Posterior vena cava (tissue), 2 donors: ENCODE measurements at regions not wholly inside any gene's neighbourhood (a gene's known extent, or its start where the extent isn't known, plus 50 kb on each side); places are given as distances from the start of the nearest gene placed in this dataset.

ENCODE experiments used
- DNase-seq: peaks from one replicate; pipeline ENCODE4 v3.0.0-alpha.2; 2020; ENCODE audit warnings: low spot score
- intact Hi-C, 2 donors: fragments of 100-400 bp; cut with DNase I; formaldehyde crosslinking; loops; one replicate each; pipeline versions ENCODE4 v1.14.1 to v1.14.2; 2022 to 2023
- donor health status: DM: yes; HTN: yes; CAD: no.
- donor health status: DM: yes; HTN: yes; CAD: no.

DNA sequence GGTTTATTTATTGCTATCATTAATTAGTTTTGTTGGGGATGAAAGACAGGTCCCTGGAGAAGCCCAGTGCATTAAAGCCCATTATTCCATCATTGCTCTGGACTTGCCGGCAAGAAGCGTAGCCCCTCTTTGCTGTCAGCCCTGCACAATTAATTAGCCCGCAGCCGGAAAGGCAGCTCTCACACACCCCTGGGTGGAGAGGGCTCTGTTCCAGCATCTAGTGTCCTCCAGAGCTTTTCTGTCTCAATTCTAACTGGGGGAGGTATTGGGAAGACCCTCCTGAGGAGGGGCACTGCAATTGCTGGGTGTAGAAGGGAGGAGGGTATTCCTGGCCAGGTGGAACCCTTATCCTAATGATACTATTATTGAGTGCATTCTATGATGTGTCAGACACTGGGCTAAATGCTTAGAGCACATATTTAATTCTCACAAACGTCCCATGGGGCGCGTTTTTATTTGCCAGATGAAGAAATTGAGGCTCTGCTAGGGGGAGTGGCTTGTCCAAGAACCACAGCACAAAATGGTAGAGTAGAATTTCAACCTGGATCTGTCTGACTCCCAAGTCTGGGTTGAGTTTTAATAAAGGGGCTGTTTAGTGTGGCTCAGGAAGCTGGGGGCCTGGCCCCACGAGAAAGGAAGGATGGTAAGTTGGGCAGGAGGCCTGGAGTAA lies 148.1 kb upstream of the PCBD1 start:
- intact Hi-C loops, result no loop called here
- DNase-seq, result peak; percentile 32

DNA sequence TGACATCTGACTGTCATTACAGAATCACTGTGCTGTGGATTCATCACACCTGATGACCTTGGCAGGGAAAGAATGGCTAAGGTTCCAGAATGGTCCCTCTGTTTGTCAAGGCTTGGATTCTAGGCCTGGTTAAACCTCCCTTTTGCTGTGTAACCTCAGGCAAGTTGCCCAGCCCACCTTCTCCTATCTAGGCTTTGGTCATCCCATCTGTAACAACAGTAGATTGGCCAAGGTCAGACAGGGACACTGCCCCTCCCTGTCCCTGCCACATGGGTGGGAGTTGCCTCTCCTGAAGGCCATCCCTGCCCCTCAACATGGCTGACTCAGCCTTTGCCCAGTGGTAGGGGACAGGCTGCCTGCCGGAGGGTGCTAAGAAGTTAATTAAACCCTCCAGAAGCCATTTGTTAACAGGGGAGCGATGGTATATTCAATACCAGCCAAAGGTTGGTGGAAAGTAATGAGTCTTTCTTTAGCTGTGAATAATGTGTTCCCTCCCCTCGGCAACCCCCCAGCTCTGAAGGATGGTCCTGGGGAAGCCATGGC lies 149.8 kb upstream of the PCBD1 start:
- DNase-seq, result peak; percentile 60
- intact Hi-C loops, result no loop called here

DNA sequence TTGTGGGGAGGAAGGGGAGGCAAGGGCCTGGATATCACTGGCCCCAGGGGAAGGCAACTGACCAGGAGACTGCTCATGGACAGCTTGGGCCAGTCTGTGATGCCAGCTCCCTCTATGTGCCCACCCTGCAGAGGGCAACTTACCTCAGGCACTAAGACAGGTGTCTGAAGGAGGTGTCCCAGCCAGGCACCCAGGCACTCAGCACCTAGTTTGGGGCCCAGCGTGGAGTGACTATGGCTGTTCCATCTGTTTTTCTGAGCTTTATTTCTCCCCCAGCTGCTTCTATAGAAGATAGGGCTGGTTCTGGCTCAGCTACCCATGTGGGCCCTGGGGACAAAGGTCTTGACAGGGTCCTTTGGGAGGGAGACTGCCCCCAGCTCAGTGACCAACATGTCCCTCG lies 150.6 kb upstream of the PCBD1 start:
- peak; percentile 51 for DNase-seq
- intact Hi-C loops, result no loop called here

DNA sequence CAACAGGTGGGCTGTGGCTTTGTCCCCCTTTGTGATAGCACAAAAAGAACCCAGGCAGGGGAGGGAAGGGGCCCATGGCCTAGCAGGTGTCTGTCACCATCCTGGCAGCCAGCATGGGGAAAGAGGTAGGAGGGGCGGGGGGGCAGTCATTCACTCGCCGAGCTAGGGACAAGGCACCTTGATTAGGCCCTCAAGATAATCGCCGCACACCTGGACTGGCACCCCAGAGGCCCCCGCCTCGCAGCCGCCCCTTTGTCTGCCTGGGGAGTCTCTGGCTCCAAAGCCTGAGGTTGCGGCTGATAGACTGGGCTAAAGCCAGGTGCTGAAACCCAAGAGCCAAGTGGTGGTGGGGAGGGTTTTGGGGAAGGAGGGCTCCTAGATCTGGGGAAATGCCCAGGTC lies 151.2 kb upstream of the PCBD1 start:
- intact Hi-C loops, result no loop called here
- peak; percentile 61 for DNase-seq

DNA sequence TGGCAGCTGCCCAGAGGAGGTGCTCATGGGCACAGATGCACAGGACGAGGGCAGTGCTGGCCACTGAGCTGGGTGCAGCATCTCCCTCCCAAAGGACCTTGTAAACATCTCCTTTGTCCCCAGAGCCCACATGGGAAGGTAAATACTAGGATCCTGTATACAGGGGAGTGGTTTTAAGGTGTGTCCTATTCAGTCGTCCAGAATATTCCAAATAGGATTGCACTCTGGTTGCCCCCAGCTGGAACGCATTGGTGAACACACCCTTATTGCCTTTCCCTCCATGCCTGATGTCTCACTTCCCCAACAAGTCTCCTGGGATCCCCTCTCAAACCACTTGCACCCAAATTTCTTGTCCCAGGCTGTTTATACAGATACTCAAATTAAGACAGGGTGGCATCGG lies 152.0 kb upstream of the PCBD1 start:
- no peak for DNase-seq
- intact Hi-C loops, result no loop called here

DNA sequence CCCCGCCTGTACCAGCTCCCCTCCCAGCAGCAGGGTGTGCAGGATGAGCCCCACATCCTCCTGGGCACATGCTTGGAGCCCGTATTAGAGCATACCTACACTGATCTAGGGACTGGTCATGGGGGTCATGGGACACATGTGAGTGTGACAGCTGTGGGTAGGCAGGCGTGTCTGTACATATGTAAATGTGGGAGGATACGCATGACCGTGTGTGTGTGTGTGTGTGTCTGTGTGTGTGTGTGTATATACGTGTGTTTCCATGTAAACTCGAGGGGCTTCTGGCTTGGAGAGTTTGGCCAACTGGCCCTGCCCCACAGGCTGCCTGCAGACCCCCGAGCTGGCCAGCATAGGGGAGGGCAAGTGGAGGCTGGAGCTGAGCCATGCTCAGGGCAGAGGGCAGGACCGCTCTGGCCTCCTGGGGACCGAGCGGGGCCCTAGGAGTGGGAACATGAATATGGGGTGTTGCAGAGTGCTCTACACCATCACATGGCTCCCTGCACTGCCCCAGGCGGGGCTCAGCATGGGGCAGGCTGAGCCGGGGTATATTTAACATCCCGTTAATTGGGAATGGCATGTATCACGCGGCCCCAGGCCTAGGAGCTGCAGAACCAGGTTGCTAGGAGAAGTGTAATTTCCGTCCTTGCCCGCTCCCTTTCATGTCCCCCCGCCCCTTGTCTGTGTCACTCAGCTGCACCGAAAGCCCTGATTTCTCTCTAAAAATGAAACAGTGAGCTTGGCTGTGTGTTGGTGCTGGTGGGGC lies 152.7 kb upstream of the PCBD1 start:
- peak; percentile 53 for DNase-seq
- intact Hi-C loops, result no loop called here

DNA sequence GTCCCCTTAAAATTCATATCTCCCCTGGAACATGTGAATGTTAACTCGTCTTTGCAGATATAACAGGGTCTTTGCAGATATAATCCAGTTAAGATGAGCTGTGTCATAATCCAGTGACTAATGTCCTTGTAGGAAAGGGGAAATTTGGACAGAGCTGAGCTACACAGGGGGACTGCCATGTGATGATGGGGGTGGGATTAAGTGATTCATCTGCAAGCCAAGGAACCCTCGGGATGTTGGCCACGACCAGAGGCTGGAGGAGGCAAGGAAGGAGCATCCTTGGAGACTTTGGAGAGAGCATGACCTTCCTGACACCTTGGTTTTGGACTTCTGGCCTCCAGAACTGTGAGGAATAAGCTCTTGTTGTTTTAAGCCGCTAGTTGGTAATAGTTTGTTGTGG lies 153.9 kb upstream of the PCBD1 start:
- intact Hi-C loops, result no loop called here
- no peak for DNase-seq

DNA sequence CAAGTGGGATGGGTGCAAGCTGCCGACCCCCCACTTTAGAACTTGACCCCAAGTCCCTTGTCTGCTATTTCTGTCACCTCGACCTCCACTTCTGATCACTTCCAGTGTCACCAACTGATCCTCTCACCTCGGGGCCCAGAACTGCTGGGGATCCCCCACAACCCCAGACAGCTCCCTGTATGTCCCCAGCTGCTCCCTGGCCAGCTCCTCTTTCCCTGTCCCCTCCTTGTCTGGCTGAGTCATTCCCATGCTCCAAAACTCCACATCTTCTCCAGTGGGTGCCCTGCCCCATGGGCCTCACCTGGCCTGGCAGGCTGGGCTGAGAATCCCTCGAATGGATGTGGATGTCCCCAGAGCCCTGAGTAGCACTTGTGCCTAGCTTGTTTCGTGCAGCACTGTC lies 154.3 kb upstream of the PCBD1 start:
- DNase-seq, result peak; percentile 63
- intact Hi-C loops, result no loop called here

DNA sequence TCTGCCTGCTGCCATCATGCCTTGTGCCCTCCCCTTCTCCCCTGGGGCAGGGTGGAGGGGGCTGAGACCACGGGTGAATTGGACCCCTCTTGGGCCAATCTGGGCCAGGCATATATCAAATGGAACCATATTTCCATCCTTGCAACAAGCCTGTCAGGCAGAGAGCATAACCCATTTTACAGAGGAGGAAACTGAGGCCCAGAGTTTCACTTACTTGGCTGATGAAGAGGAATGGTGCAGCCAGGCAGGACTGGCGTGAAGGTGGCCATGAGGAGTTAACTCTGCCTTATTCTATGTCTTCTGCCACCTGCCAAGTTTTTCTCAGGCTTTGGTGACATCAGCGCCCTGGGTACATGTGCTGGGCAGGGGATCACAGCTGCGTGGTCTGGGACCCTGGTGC lies 155.5 kb upstream of the PCBD1 start:
- intact Hi-C loops, result no loop called here

DNA sequence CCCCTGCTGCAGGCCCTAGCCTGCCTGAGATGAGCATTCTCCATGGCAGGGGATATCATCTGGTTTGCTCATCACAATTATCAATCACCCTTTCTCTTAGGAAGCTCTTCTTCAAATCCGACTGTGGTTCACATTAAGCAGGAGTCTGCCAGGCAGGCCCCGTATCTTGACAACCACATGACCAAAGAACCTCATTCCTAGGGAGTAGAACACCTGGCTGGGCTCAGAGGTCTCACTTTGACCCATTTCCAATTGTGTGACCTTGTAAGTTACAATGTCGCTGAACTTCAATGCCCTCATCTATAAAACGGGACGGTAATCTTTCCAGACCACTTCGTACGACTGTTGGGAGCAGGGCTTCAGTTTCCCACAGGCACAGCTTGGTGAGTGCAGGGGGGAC lies 156.4 kb upstream of the PCBD1 start:
- DNase-seq, result peak; percentile 23

More for the DNA sequence above, 155.5 kb upstream of the PCBD1 start:
- DNase-seq, result peak; percentile 67

DNA sequence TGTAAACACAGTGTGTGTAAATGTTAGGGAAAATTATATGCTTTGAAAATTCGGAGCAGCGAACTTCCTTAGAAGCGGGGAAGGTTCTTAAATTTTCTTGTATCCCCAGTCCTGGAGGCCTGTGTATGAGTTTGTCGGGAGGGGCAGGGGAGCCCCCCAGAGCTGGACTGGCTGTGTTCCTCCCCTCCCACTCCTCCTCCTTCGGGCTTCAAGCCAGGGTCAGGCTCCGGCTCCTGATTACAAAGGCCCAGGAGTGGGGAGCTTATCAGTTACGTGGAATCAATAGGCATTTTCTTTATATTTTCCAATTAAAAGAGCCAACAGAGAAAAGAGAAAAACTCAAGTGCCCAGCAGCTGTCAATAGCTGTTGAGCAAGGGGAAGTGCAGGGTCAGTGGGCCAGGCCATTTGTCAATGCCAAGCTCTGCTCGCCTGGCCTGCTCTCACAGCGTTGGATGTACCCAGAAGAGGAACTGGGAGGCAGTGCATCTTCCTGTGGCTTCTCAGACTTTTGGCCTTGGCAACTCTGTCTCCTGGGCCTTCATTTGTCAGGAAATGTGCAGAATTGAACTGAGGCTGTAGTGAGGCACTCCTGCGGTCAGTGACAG lies 156.9 kb upstream of the PCBD1 start:
- intact Hi-C loops, result no loop called here
- peak; percentile 79 for DNase-seq

More for the DNA sequence above, 156.4 kb upstream of the PCBD1 start:
- intact Hi-C loops, result no loop called here

DNA sequence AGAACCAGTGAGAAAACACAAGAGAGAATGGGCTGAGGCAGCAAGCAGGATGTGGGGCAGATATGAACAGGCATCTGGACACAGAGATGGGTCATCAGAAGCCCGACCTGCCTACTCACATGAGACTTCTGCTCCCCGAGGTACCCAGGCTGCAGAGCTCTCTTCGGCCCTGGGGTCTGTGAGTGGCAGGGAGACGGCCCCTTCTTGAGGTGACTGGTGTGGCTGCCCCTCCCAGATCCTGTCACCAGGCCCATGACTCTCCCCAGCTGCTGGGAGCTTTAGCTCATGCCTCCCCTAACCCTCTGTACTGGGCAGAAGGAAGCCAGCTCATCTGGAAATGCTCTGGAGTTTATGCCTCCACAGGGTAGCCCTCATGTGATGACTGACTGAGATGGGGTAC lies 157.6 kb upstream of the PCBD1 start:
- intact Hi-C loops, result no loop called here
- DNase-seq, result peak; percentile 43

DNA sequence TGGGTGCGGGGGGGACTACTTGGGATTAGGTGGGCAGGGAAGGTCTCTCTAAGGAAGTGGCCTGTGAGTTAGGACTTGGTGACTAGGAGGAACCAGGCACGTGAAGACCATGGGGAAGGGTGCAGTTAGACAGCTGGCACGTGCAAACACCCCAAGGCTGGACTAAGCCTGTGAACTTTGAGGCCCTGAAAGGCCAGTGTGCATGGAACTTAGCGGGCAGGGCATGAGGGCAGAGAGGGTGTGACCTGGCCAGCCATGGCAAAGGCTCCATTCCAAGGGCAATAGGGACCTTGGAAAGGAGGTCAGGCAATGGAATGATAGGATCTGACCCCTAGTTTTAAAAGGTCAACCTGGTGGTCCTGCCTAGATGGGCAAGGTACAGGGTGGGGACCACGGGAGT lies 158.4 kb upstream of the PCBD1 start:
- intact Hi-C loops, result no loop called here
- DNase-seq, result peak; percentile 36

DNA sequence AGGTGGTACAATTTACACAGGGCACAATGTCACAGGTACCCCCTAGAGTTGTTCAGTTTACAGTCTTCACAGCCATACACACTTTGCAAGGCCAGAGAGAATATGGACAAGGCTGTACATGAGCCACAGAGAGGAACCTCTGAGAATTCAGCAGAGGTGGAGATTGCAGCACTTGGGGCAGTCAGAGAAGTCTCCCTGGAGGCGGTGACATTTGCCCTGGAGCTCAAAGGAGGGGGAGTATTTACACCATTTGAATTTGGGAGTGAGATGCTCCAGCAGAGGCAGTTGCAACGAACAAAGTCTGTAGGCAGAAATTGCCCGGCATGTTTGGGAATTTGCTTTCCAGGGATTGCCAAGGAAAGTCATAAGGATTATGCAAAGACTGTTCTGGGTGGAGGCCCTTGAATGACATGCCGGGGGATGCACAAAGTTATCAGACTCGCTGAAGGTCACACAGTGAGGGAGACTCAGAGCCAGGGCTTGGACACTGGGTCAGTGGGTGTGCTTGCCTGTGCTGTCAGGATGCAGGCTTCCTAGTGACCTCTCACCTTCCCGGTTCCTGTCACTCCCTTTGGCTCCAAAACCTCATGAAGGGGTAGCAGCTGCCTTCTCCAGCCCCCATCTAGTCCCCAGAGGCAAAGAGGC lies 160.7 kb upstream of the PCBD1 start:
- peak; percentile 62 for DNase-seq
- intact Hi-C loops, result loop anchor here in 1 of 2 donors (1.0 kb wide), 1 partner anchor 53 kb away; no protein-coding TSS in a partner anchor

DNA sequence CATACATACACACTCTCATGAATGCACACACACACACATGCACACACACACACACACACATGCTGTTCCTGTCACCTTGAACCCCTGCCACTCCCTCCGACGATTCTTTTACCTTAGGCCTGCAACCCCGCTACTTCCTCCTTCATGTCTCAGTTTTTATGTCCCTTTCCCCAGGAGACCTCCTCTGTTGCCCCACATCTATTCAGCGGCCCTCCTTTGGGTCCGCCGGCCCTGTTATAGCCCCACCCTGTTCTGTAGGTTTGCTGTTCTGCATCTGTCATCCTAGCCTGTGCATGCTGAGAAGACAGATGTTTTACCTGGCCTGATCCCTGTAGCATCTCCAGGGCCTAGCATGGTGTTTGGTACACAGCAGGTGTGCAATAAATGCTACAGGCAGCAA lies 161.6 kb upstream of the PCBD1 start:
- intact Hi-C loops, result loop anchor here in 1 of 2 donors (1.0 kb wide), 1 partner anchor 54 kb away; no protein-coding TSS in a partner anchor
- no peak for DNase-seq

DNA sequence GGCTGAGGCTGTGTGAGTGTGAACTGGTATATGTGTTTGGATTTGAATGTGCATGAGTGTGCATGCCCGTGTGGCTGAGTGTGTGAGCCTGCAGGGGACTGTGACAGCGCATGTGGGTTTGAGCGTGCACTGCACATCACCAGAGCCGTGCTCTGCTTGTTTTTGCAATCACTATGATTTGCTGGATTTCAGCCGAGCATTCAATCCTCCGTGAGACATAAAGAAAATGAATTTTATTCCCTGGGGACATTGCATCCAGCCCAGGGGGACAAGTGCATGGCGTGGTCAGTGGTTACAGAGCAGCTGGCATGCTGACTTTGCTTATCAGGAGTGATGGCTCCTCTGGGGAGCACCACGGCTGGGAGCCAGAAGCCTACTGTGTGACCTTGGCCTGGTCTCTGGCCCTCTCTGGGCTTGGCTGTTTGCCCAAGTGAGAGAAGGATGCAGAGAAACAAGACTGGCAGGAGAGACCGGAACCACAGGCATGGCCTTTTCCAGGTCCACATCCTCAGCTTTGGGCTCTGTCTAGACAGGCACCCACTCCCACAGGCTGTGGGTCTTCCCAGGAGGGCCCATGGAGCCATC lies 160.2 kb upstream of the UNC5B start:
- intact Hi-C loops, result no loop called here
- DNase-seq, result no peak

DNA sequence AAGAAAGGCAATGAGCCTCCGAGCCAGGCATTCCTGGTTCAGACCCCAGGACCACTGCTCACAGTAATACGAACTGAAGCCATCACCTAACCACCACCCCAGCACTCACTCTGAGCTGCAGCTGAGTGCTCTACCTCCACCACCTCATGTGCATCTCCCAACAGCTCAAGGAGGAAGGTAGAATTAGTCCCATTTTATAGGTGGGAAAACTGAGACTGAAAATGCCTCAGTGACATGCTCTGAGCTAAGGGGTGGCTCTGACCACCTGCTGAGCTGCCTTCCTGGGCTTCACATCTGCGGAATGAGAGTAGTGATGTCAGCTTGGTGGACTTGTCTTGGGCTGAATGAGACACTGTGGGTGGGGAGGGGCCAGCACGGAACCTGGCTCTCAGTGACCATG lies 159.7 kb upstream of the UNC5B start:
- intact Hi-C loops, result no loop called here
- no peak for DNase-seq

DNA sequence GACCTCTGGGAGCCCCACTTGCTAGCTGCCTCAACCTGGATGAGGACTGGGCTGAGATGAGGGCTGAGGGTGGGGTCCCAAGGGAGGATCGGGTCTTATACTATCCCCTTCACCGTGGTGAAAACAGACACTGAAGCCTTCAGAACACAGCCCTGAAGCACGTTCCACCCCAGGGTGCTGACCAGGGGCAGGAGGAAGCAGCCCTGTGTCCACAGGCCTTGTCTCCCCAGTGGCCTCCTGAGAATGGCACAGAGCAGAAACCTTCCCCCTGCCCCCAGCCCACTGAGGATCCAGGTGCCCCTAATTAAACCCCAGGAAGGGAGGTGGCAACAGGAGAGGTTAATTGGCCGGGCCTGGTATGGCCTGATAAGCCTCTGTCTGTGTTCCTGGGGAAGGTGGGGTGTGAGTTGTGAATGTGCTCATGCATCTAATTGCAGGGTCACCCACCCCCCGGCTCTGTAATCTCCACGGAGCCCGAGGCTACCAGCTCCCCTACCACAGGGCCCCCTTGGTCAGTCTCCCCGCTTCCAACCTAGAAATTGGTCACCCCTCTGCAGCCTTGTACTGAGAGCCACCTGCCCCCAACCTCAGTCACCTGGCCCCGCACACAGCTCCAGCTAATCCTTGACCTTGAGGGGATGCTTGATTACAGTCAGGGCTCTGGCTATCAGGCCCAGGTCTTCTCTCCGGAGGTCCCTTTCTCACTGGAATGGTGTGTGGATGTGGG lies 159.0 kb upstream of the UNC5B start:
- no peak for DNase-seq
- intact Hi-C loops, result no loop called here

DNA sequence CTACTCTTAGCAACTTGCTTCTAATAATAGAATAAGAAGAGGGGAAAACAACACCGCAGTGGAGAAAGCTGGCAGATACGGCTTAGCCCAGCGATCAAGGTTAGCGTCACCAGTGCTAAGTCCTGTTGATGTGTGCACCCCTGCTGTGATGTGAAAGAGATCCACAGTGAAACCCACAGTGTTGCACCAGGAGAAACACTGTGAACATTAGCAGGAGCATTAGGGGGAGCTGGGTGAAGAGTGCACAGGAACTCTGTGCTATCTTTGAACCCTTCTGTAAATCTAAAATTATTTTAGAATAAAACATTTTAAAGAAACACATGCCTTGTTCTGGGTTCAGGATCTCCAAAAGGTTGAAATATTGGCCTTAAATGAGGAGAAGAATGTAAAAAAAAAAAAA lies 154.1 kb upstream of the UNC5B start:
- DNase-seq, result no peak
- intact Hi-C loops, result no loop called here
